H1 (cell line): ENCODE measurements at regions not wholly inside any gene's neighbourhood (a gene's known extent, or its start where the extent isn't known, plus 50 kb on each side); places are given as distances from the start of the nearest gene placed in this dataset.
A peak's percentile ranks its signal among the peaks of the same experiment; 100 is the strongest.

ENCODE experiments used
- CTCF ChIA-PET: fragments of 300-600 bp; sonication (Branson Sonifier 250); formaldehyde crosslinking; loops from one replicate; lab custom pipeline; 2021; ENCODE audit not compliant: partially characterized antibody; lab: Charles Lee
- POLR2A ChIA-PET: fragments of 300-600 bp; sonication (Branson Sonifier 250); formaldehyde crosslinking; loops from one replicate; lab custom pipeline; 2021; ENCODE audit warnings: inconsistent platforms; ENCODE audit not compliant: partially characterized antibody; lab: Charles Lee
- DNase-seq, 2 experiments: peaks; one replicate each; pipeline versions ENCODE4 v3.0.0 to v3.0.0-alpha.2; 2010 to 2022; ENCODE audit warnings: low spot score in 2 of 2, low read depth in 1 of 2, mixed read lengths in 1 of 2
- FAIRE-seq: peaks from 2 replicates; lab custom pipeline; 2011; peaks lifted over from hg19 to GRCh38; lab: Jason Lieb, UNC
- H2AFZ ChIP-seq: 2 replicates; pipeline ENCODE4 v1.8.1; 2012; ENCODE audit warnings: low read length, inconsistent platforms
- H2AK5ac ChIP-seq: 2 replicates; pipeline ENCODE4 v1.6.1; 2013; ENCODE audit warnings: low read depth, low read length
- H2BK120ac ChIP-seq: replicated peaks from 2 replicates; pipeline ENCODE3; 2013; ENCODE audit warnings: low read depth, low read length, inconsistent platforms
- H2BK12ac ChIP-seq: 2 replicates; pipeline ENCODE4 v1.6.1; 2013; ENCODE audit warnings: low read depth, low read length
- H2BK15ac ChIP-seq: 2 replicates; pipeline ENCODE4 v1.6.1; 2013; ENCODE audit warnings: low read length
- H2BK20ac ChIP-seq: 2 replicates; pipeline ENCODE4 v1.6.1; 2013; ENCODE audit warnings: low read length
- H2BK5ac ChIP-seq: 2 replicates; pipeline ENCODE4 v1.6.1; 2013; ENCODE audit warnings: low read depth, low read length
- H3K14ac ChIP-seq: 2 replicates; pipeline ENCODE4 v1.6.1; 2013; ENCODE audit warnings: inconsistent platforms; ENCODE audit not compliant: insufficient read length
- H3K18ac ChIP-seq: 2 replicates; pipeline ENCODE4 v1.6.1; 2013; ENCODE audit warnings: low read length; ENCODE audit errors: extremely low read depth
- H3K23ac ChIP-seq: 2 replicates; pipeline ENCODE4 v1.6.1; 2013; ENCODE audit warnings: inconsistent platforms; ENCODE audit not compliant: insufficient read length
- H3K23me2 ChIP-seq: 2 replicates; pipeline ENCODE4 v1.6.1; 2013; ENCODE audit warnings: low read depth, low read length
- H3K27ac ChIP-seq: 2 replicates; pipeline ENCODE4 v1.6.1; 2011; ENCODE audit warnings: low read depth, low read length, inconsistent platforms
- H3K27me3 ChIP-seq, 4 experiments: replicated peaks in 1 of 4; 1 replicate in 1 of 4; 2 replicates in 3 of 4; pipeline versions ENCODE4 v1.6.1 to v1.8.1; 2011 to 2013; ENCODE audit warnings: low read length in 3 of 4, mild to moderate bottlenecking in 3 of 4, inconsistent platforms in 2 of 4, mixed read lengths in 2 of 4, moderate library complexity in 1 of 4; ENCODE audit not compliant: control insufficient read depth in 3 of 4, insufficient read depth in 3 of 4; ENCODE audit errors: extremely low read depth in 1 of 4
- H3K36me3 ChIP-seq, 4 experiments: 2 replicates each; pipeline versions ENCODE4 v1.6.1 to v1.8.1; 2011 to 2013; ENCODE audit warnings: mild to moderate bottlenecking in 4 of 4, low read length in 3 of 4, moderate library complexity in 2 of 4, control low read depth in 1 of 4, inconsistent platforms in 1 of 4; ENCODE audit not compliant: insufficient read depth in 4 of 4, control insufficient read depth in 2 of 4
- H3K4ac ChIP-seq: replicated peaks from 2 replicates; pipeline ENCODE3; 2013; ENCODE audit warnings: low read length, low read depth, mixed read lengths, inconsistent platforms; ENCODE audit not compliant: insufficient read length
- H3K4me1 ChIP-seq, 4 experiments: replicated peaks in 1 of 4; 1 replicate in 1 of 4; 2 replicates in 3 of 4; pipeline versions ENCODE4 v1.6.1 to v1.8.1; 2011 to 2013; ENCODE audit warnings: low read length in 3 of 4, inconsistent platforms in 2 of 4, mixed read lengths in 1 of 4; ENCODE audit not compliant: insufficient read depth in 4 of 4, control insufficient read depth in 3 of 4
- H3K4me2 ChIP-seq, 2 experiments: 2 replicates each; pipeline versions ENCODE4 v1.6.1 to v1.8.1; 2011 to 2013; ENCODE audit warnings: low read depth in 2 of 2, low read length in 2 of 2, control low read depth in 1 of 2, inconsistent platforms in 1 of 2, mild to moderate bottlenecking in 1 of 2; ENCODE audit not compliant: insufficient read depth in 1 of 2
- H3K4me3 ChIP-seq, 4 experiments: fragments of 200-600, 300-600 bp in 1 of 4; sonication (generic), shearing (Covaris generic), sonication (Bioruptor Twin) in 1 of 4; 2 replicates each; pipeline versions ENCODE4 v1.5.1 to v1.8.1; 2011 to 2016; ENCODE audit warnings: low read length in 4 of 4, low read depth in 3 of 4, control low read depth in 2 of 4, inconsistent platforms in 2 of 4, mild to moderate bottlenecking in 2 of 4, mixed read lengths in 1 of 4, moderate library complexity in 1 of 4; ENCODE audit not compliant: insufficient read depth in 2 of 4; ENCODE audit errors: extremely low read depth in 1 of 4
- H3K56ac ChIP-seq: replicated peaks from 2 replicates; pipeline ENCODE3; 2013; ENCODE audit warnings: low read depth, mild to moderate bottlenecking, mixed read lengths, low read length, inconsistent platforms; ENCODE audit not compliant: insufficient read length
- H3K79me1 ChIP-seq: 2 replicates; pipeline ENCODE4 v1.6.1; 2013; ENCODE audit warnings: low read depth, low read length, control low read depth
- H3K79me2 ChIP-seq, 2 experiments: 2 replicates each; pipeline versions ENCODE4 v1.6.1 to v1.8.1; 2012 to 2013; ENCODE audit warnings: low read length in 2 of 2, mild to moderate bottlenecking in 2 of 2, inconsistent platforms in 1 of 2; ENCODE audit not compliant: insufficient read depth in 2 of 2, control insufficient read depth in 1 of 2
- H3K9ac ChIP-seq, 4 experiments: replicated peaks in 1 of 4; 1 replicate in 1 of 4; 2 replicates in 3 of 4; pipeline versions ENCODE4 v1.6.1 to v1.8.1; 2011 to 2013; ENCODE audit warnings: low read depth in 3 of 4, low read length in 3 of 4, control low read depth in 2 of 4, mild to moderate bottlenecking in 2 of 4, moderate library complexity in 2 of 4, inconsistent platforms in 1 of 4; ENCODE audit errors: extremely low read depth in 1 of 4
- H3K9me3 ChIP-seq, 2 experiments: 2 replicates each; pipeline versions ENCODE4 v1.6.1 to v1.8.1; 2012 to 2013; ENCODE audit warnings: mild to moderate bottlenecking in 2 of 2, moderate library complexity in 2 of 2, control low read depth in 1 of 2, inconsistent platforms in 1 of 2, low read depth in 1 of 2, low read length in 1 of 2, mixed read lengths in 1 of 2; ENCODE audit not compliant: insufficient read depth in 2 of 2
- H4K20me1 ChIP-seq, 2 experiments: replicated peaks in 1 of 2; 2 replicates each; pipeline versions ENCODE3 to v1.8.1; 2011 to 2013; ENCODE audit warnings: inconsistent platforms in 2 of 2, low read length in 2 of 2, mild to moderate bottlenecking in 1 of 2; ENCODE audit not compliant: insufficient read depth in 2 of 2, control insufficient read depth in 1 of 2
- H4K5ac ChIP-seq: 2 replicates; pipeline ENCODE4 v1.6.1; 2013; ENCODE audit warnings: low read length, low read depth, mixed read lengths, inconsistent platforms; ENCODE audit not compliant: insufficient read length
- H4K8ac ChIP-seq: 2 replicates; pipeline ENCODE4 v1.8.0; 2013; ENCODE audit warnings: mild to moderate bottlenecking, moderate library complexity, low read length, inconsistent platforms; ENCODE audit not compliant: insufficient read depth; ENCODE audit errors: extremely low read depth
- H4K91ac ChIP-seq: replicated peaks from 2 replicates; pipeline ENCODE3; 2013; ENCODE audit warnings: low read length, mixed read lengths, inconsistent platforms; ENCODE audit not compliant: insufficient read length
- CEBPB ChIP-seq: IDR thresholded peaks from 2 replicates; pipeline ENCODE4 v1.6.1; 2012; ENCODE audit warnings: low read depth, low read length
- CREB1 ChIP-seq: IDR thresholded peaks from 2 replicates; pipeline ENCODE4 v1.6.1; 2012; ENCODE audit warnings: inconsistent platforms
- E2F6 ChIP-seq: IDR thresholded peaks from 2 replicates; pipeline ENCODE4 v1.6.1; 2012; ENCODE audit warnings: inconsistent platforms
- GABPA ChIP-seq: IDR thresholded peaks from 2 replicates; pipeline ENCODE4 v1.6.1; 2011; ENCODE audit warnings: mild to moderate bottlenecking, low read length, moderate library complexity, borderline replicate concordance; ENCODE audit not compliant: insufficient read depth
- KDM1A ChIP-seq: fragments of 200-600, 300-600 bp; sonication (generic); IDR thresholded peaks from 2 replicates; pipeline ENCODE4 v1.7.1; 2016; ENCODE audit warnings: mild to moderate bottlenecking, low read length, borderline replicate concordance
- POLR2A ChIP-seq, 2 experiments: IDR thresholded peaks; 1 replicate in 1 of 2; 2 replicates in 1 of 2; pipeline ENCODE4 v1.6.1; 2011; ENCODE audit warnings: low read depth in 2 of 2, low read length in 2 of 2, mild to moderate bottlenecking in 2 of 2; ENCODE audit errors: control extremely low read depth in 1 of 2
- SP4 ChIP-seq: IDR thresholded peaks from 2 replicates; pipeline ENCODE4 v1.6.1; 2012; ENCODE audit warnings: low read length, inconsistent platforms
- TAF1 ChIP-seq: IDR thresholded peaks from 2 replicates; pipeline ENCODE4 v1.6.1; 2011; ENCODE audit warnings: mild to moderate bottlenecking, low read depth, low read length
- TEAD4 ChIP-seq: IDR thresholded peaks from 2 replicates; pipeline ENCODE4 v1.6.1; 2012; ENCODE audit warnings: low read depth, low read length, inconsistent platforms, mixed read lengths
- WGBS, 2 experiments: shearing (Covaris generic) in 1 of 2; methylation state at CpG; one replicate each; pipeline versions ENCODE4 v1.1.6 to v1.1.7; 2013 to 2015; ENCODE audit warnings: low lambda C conversion rate in 2 of 2, mixed read lengths in 2 of 2, inconsistent platforms in 1 of 2, low coverage in 1 of 2, missing lambda C conversion rate in 1 of 2; ENCODE audit not compliant: insufficient replicate concordance in 2 of 2, insufficient coverage in 1 of 2, insufficient read length in 1 of 2; ENCODE audit errors: extremely low coverage in 1 of 2, missing lambda C conversion rate in 1 of 2; 5-methylcytosine and 5-hydroxymethylcytosine counted together

- CTCF ChIA-PET, result interaction anchor here (0.7 kb wide), 1 partner anchor 41 kb away, joined by 4 read pairs; no protein-coding TSS in a partner anchor
- no peak for FAIRE-seq
- H3K4me1 ChIP-seq, result no peaks in the 10 kb centered on the region; a peak in 2 of 7 replicates
These were observed 354.8 kb upstream of the SEMA3A start for GRCh38 chr7:84549409-84549808.

More at GRCh38 chr7:84549409-84549808, 354.8 kb upstream of the SEMA3A start:
- no peak overlapping the region for H3K18ac ChIP-seq
- no peak overlapping the region for H4K91ac ChIP-seq
- H2AK5ac ChIP-seq, result no peak overlapping the region
- no peaks in the 10 kb centered on the region for H3K79me2 ChIP-seq
- H3K4me2 ChIP-seq, result no peak overlapping the region
- no peak overlapping the region for H3K4ac ChIP-seq
- H2BK20ac ChIP-seq, result no peak overlapping the region
- WGBS, 2 experiments, result 33% methylated on average over 1 of the region's 1 CpG; no CpG with 5 or more reads in 1 of the 2 experiments
- no peak overlapping the region for H2BK5ac ChIP-seq
- no peak overlapping the region for H3K9ac ChIP-seq
- no peak overlapping the region for H2BK15ac ChIP-seq
- no peaks in the 10 kb centered on the region for H3K23me2 ChIP-seq
- H4K8ac ChIP-seq, result no peak overlapping the region
- no peak overlapping the region for H2AFZ ChIP-seq
- H3K23ac ChIP-seq, result no peak overlapping the region
- H2BK120ac ChIP-seq, result no peak overlapping the region
- H3K56ac ChIP-seq, result no peak overlapping the region
- no peaks in the 10 kb centered on the region for H3K27me3 ChIP-seq
- no peak overlapping the region for H2BK12ac ChIP-seq
- POLR2A ChIA-PET, result no interaction called here
- H3K36me3 ChIP-seq, result no peaks in the 10 kb centered on the region
- H3K79me1 ChIP-seq, result no peaks in the 10 kb centered on the region
- no peak for TF ChIP-seq GABPA
- TF ChIP-seq TEAD4, result no peak
- no peak for TF ChIP-seq E2F6
- TF ChIP-seq CEBPB, result peak; percentile 57; the same call in 1 of the 2 replicates
- TF ChIP-seq SP4, result no peak
- no peak for TF ChIP-seq CREB1
- TF ChIP-seq KDM1A, result no peak
- no peak for TF ChIP-seq POLR2A (IDR thresholded peaks at IDR 0.05; ENCODE audit: control extremely low read depth in 1 of 2, low read depth in 2 of 2, low read length in 2 of 2)
- no peak for TF ChIP-seq TAF1
- H3K14ac ChIP-seq, result no peak overlapping the region
- no peak for DNase-seq
- H4K20me1 ChIP-seq, result no peaks in the 10 kb centered on the region
- no peak overlapping the region for H3K27ac ChIP-seq
- H4K5ac ChIP-seq, result no peak overlapping the region
- H3K4me3 ChIP-seq, result no peak overlapping the region
- no peaks in the 10 kb centered on the region for H3K9me3 ChIP-seq
